Panc1 (cell line): ENCODE measurements at regions not wholly inside any gene's neighbourhood (a gene's known extent, or its start where the extent isn't known, plus 50 kb on each side); places are given as distances from the start of the nearest gene placed in this dataset.

Experiments used
- ATAC-seq: fragments of 200-7000 bp; cut with Tn5 transposase; 2 replicates; pipeline ENCODE4 v1.9.1; 2020; ENCODE audit warnings: mild to moderate bottlenecking, moderate library complexity
- BruUV-seq: library from RNA; stranded (reverse); fragments of 400-500 nt; replicated peaks from 2 replicates; lab custom pipeline; 2021; lab: Mats Ljungman, UMichigan
- CTCF ChIA-PET: fragments of 300-600 bp; sonication (Branson Sonifier 250); formaldehyde crosslinking; loops from one replicate; lab custom pipeline; 2022; ENCODE audit warnings: antibody characterized with exemption; lab: Charles Lee
- POLR2A ChIA-PET: fragments of 300-600 bp; sonication (Branson Sonifier 250); formaldehyde crosslinking; loops from one replicate; lab custom pipeline; 2022; ENCODE audit warnings: antibody characterized with exemption; lab: Charles Lee
- DNase-seq: peaks from one replicate; pipeline ENCODE4 v3.0.0-alpha.2; 2010; ENCODE audit warnings: low read depth, low spot score
- H3K27ac ChIP-seq: 2 replicates; pipeline ENCODE4 v1.5.1; 2011; ENCODE audit warnings: mild to moderate bottlenecking, low read length, inconsistent platforms
- H3K27me3 ChIP-seq: fragments of 200-500 bp; sonication (Bioruptor generic); 2 replicates; pipeline ENCODE4 v1.6.0; 2014; ENCODE audit warnings: low read length, inconsistent platforms; ENCODE audit not compliant: control insufficient read depth, insufficient read depth
- H3K36me3 ChIP-seq: fragments of 200-500 bp; sonication (Bioruptor generic); 2 replicates; pipeline ENCODE4 v1.5.1; 2014; ENCODE audit warnings: inconsistent platforms, mild to moderate bottlenecking, low read length, moderate library complexity; ENCODE audit not compliant: control insufficient read depth, insufficient read depth
- H3K4me1 ChIP-seq: 2 replicates; pipeline ENCODE4 v1.5.1; 2011; ENCODE audit warnings: inconsistent platforms, mild to moderate bottlenecking, low read length, moderate library complexity; ENCODE audit not compliant: control insufficient read depth, insufficient read depth
- H3K4me3 ChIP-seq, 2 experiments: 2 replicates each; pipeline ENCODE4 v1.5.1; 2011 to 2012; ENCODE audit warnings: low read depth in 2 of 2, low read length in 2 of 2, mild to moderate bottlenecking in 2 of 2, inconsistent platforms in 1 of 2, moderate library complexity in 1 of 2
- H3K9me3 ChIP-seq: fragments of 200-500 bp; sonication (Bioruptor generic); 2 replicates; pipeline ENCODE4 v1.5.1; 2014; ENCODE audit warnings: low read depth, mild to moderate bottlenecking, inconsistent platforms, low read length, moderate library complexity; ENCODE audit not compliant: control insufficient read depth, insufficient read depth
- POLR2AphosphoS5 ChIP-seq: IDR thresholded peaks from 2 replicates; pipeline ENCODE4 v1.6.1; 2012; ENCODE audit warnings: mild to moderate bottlenecking, low read depth, low read length, moderate library complexity
- SIN3A ChIP-seq: IDR thresholded peaks from 2 replicates; pipeline ENCODE4 v1.6.1; 2012; ENCODE audit warnings: low read depth, mild to moderate bottlenecking, low read length, moderate library complexity, borderline replicate concordance; ENCODE audit not compliant: insufficient read depth
- TCF7L2 ChIP-seq: IDR thresholded peaks from 2 replicates; pipeline ENCODE4 v1.6.1; 2011; ENCODE audit warnings: mild to moderate bottlenecking, low read depth, low read length, inconsistent platforms
- in situ Hi-C: cut with HindIII; loops from 2 replicates; pipeline ENCODE4 v1.10.0; 2016; ENCODE audit warnings: low sequenced_read_pairs, low pct_unique_long_range_greater_than_20kb
- intact Hi-C: fragments of 100-400 bp; cut with micrococcal nuclease; formaldehyde crosslinking; loops from one replicate; pipeline ENCODE4 v1.10.0; 2022; ENCODE audit not compliant: unreplicated experiment
- TF ChIP-seq, protein P1 (sequence below): fragments of 450-650 bp; IDR thresholded peaks from 2 replicates; pipeline ENCODE4 v1.5.1; 2017; ENCODE audit warnings: mild to moderate bottlenecking
- TF ChIP-seq, protein P2 (sequence below), 2 experiments: IDR thresholded peaks; 2 replicates each; pipeline ENCODE4 v1.6.1; 2011 to 2012; ENCODE audit warnings: low read depth in 2 of 2, control low read depth in 1 of 2, low read length in 1 of 2, mild to moderate bottlenecking in 1 of 2, moderate library complexity in 1 of 2; ENCODE audit not compliant: insufficient read depth in 1 of 2

DNA sequence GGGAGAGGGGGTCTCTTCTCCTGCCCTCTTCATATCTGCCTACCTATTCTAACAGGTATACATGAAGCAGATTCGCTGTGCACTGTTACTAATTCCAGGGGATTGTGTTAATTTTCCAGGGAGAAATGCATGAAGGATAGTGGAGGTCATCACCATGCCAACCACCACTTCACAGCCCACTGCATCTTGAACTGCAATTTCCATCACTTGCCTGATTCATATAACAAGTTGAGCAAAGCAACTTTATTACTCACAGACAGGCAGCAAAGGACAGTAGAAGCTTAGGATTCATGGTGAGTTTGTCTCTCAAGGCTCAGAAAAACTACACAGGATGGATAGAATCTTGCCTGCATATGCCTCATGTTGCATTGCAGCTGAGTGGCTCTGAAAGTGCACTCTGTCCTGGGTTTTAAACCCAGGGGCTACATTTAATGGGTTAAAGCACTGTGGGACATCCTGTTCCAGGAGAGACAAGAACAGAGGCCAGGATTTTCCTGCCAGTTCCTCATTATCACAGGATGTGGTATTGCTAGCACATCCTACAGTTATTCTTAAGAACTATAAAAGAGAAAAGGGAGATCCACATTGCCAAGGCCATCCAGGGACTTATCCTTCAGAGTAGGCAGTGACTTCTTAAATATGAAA is 136.9 kb upstream of the PRSS1 start:
- no TSS peak for BruUV-seq
- no peaks in the 10 kb centered on the region for H3K9me3 ChIP-seq
- no peak for DNase-seq
- TF ChIP-seq, protein P1, sequence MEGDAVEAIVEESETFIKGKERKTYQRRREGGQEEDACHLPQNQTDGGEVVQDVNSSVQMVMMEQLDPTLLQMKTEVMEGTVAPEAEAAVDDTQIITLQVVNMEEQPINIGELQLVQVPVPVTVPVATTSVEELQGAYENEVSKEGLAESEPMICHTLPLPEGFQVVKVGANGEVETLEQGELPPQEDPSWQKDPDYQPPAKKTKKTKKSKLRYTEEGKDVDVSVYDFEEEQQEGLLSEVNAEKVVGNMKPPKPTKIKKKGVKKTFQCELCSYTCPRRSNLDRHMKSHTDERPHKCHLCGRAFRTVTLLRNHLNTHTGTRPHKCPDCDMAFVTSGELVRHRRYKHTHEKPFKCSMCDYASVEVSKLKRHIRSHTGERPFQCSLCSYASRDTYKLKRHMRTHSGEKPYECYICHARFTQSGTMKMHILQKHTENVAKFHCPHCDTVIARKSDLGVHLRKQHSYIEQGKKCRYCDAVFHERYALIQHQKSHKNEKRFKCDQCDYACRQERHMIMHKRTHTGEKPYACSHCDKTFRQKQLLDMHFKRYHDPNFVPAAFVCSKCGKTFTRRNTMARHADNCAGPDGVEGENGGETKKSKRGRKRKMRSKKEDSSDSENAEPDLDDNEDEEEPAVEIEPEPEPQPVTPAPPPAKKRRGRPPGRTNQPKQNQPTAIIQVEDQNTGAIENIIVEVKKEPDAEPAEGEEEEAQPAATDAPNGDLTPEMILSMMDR: no peak
- TF ChIP-seq POLR2AphosphoS5 (no peak), SIN3A (no peak), TCF7L2 (no peak)
- TF ChIP-seq, protein P2, sequence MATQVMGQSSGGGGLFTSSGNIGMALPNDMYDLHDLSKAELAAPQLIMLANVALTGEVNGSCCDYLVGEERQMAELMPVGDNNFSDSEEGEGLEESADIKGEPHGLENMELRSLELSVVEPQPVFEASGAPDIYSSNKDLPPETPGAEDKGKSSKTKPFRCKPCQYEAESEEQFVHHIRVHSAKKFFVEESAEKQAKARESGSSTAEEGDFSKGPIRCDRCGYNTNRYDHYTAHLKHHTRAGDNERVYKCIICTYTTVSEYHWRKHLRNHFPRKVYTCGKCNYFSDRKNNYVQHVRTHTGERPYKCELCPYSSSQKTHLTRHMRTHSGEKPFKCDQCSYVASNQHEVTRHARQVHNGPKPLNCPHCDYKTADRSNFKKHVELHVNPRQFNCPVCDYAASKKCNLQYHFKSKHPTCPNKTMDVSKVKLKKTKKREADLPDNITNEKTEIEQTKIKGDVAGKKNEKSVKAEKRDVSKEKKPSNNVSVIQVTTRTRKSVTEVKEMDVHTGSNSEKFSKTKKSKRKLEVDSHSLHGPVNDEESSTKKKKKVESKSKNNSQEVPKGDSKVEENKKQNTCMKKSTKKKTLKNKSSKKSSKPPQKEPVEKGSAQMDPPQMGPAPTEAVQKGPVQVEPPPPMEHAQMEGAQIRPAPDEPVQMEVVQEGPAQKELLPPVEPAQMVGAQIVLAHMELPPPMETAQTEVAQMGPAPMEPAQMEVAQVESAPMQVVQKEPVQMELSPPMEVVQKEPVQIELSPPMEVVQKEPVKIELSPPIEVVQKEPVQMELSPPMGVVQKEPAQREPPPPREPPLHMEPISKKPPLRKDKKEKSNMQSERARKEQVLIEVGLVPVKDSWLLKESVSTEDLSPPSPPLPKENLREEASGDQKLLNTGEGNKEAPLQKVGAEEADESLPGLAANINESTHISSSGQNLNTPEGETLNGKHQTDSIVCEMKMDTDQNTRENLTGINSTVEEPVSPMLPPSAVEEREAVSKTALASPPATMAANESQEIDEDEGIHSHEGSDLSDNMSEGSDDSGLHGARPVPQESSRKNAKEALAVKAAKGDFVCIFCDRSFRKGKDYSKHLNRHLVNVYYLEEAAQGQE (IDR thresholded peaks at IDR 0.05; ENCODE audit: insufficient read depth in 1 of 2, low read depth in 2 of 2, low read length in 1 of 2): no peak
- CTCF ChIA-PET: no interaction called here
- ATAC-seq: no peak
- peaks cover 6% of the 10 kb centered on the region; the same call in 1 of the 2 replicates for H3K27me3 ChIP-seq
- no peak overlapping the region for H3K4me3 ChIP-seq
- POLR2A ChIA-PET: no interaction called here
- H3K4me1 ChIP-seq: no peaks in the 10 kb centered on the region
- H3K27ac ChIP-seq: no peak overlapping the region
- intact Hi-C loops (no loop called here), in situ Hi-C loops (no loop called here)
- no peaks in the 10 kb centered on the region for H3K36me3 ChIP-seq

DNA sequence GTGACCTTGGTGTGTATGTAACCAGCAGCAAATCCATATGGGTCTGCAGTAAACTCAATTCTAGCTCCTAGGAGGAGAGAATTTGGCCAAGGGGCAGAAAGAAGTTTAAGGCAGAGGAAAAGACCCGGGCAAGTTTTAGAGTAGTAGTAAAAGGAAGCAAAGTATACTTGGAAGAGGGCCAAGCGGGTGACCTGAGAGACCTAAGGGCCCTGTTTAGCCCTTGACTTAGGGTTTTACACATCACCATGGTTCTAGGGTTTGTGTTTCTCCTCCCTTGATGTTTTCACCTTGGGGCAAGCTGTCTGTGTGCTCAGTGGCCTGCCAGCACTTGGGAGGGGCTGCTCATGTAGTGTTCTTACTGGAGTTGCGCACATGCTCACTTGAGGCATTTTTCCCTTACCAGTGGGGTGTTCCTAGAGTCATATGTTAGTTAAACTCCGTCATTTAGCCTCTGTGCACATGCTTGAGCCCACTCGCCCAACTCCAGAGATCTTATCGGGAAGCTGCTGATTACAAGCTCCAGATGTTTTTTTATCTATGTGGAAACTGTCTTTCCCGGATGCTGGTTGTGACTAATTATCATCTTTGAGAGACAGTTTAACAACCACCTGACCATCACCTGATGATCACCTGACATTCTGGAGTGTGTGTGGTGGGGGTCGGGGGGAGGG is 137.6 kb upstream of the PRSS1 start:
- H3K27me3 ChIP-seq: peaks cover 6% of the 10 kb centered on the region; the same call in 1 of the 2 replicates
- no peaks in the 10 kb centered on the region for H3K9me3 ChIP-seq
- H3K4me3 ChIP-seq: no peak overlapping the region
- no peak for TF ChIP-seq POLR2AphosphoS5
- TF ChIP-seq SIN3A: no peak
- TF ChIP-seq, protein P1: no peak
- no peak for TF ChIP-seq TCF7L2
- TF ChIP-seq, protein P2 (IDR thresholded peaks at IDR 0.05; ENCODE audit: insufficient read depth in 1 of 2, low read depth in 2 of 2, low read length in 1 of 2): no peak
- ATAC-seq: no peak
- H3K4me1 ChIP-seq: no peaks in the 10 kb centered on the region
- CTCF ChIA-PET: no interaction called here
- no TSS peak for BruUV-seq
- no peaks in the 10 kb centered on the region for H3K36me3 ChIP-seq
- intact Hi-C loops (no loop called here), in situ Hi-C loops (no loop called here)
- no peak for DNase-seq
- H3K27ac ChIP-seq: no peak overlapping the region
- POLR2A ChIA-PET: no interaction called here
